Mucosa of gallbladder (tissue), 1 donor: ENCODE measurements at regions not wholly inside any gene's neighbourhood (a gene's known extent, or its start where the extent isn't known, plus 50 kb on each side); places are given as distances from the start of the nearest gene placed in this dataset.

Source experiments
- DNase-seq: peaks from one replicate; pipeline ENCODE4 v3.0.0-alpha.2; 2020; ENCODE audit warnings: low spot score
- donor health status: DM: no; HTN: no; CAD: no.

- DNase-seq, result no peak
Measured at GRCh38 chr10:83037653-83038052, 1101.7 kb upstream of the GHITM start.

GRCh38 chr10:83038631-83039030, 1100.7 kb upstream of the GHITM start:
- no peak for DNase-seq

GRCh38 chr10:83045731-83046130, 1093.6 kb upstream of the GHITM start:
- DNase-seq, result no peak

GRCh38 chr10:83050815-83051214, 1088.5 kb upstream of the GHITM start:
- no peak for DNase-seq

GRCh38 chr10:83062871-83063270, 1076.4 kb upstream of the GHITM start:
- no peak for DNase-seq

GRCh38 chr10:83073472-83073871, 1065.8 kb upstream of the GHITM start:
- no peak for DNase-seq

GRCh38 chr10:83075016-83075814, 1064.1 kb upstream of the GHITM start:
- no peak for DNase-seq

GRCh38 chr10:83075815-83076355, 1063.4 kb upstream of the GHITM start:
- DNase-seq, result no peak

- DNase-seq, result no peak
Measured at GRCh38 chr10:83076443-83076842, 1062.9 kb upstream of the GHITM start.

GRCh38 chr10:83078160-83078559, 1061.1 kb upstream of the GHITM start:
- no peak for DNase-seq

GRCh38 chr10:83078645-83079044, 1060.7 kb upstream of the GHITM start:
- DNase-seq, result no peak

- DNase-seq, result no peak
Measured at GRCh38 chr10:83083831-83084230, 1055.5 kb upstream of the GHITM start.

GRCh38 chr10:83089335-83089734, 1050.0 kb upstream of the GHITM start:
- DNase-seq, result no peak

GRCh38 chr10:83104616-83105015, 1034.7 kb upstream of the GHITM start:
- no peak for DNase-seq

GRCh38 chr10:83108565-83109333, 1030.6 kb upstream of the GHITM start:
- no peak for DNase-seq

- DNase-seq, result no peak
Measured at GRCh38 chr10:83119346-83119745, 1020.0 kb upstream of the GHITM start.

- DNase-seq, result no peak
Measured at GRCh38 chr10:83122336-83122735, 1017.0 kb upstream of the GHITM start.

GRCh38 chr10:83127942-83128575, 1011.2 kb upstream of the GHITM start:
- no peak for DNase-seq

GRCh38 chr10:83140811-83141210, 998.5 kb upstream of the GHITM start:
- DNase-seq, result no peak

GRCh38 chr10:83142074-83142563, 997.2 kb upstream of the GHITM start:
- DNase-seq, result no peak

- DNase-seq, result no peak
Measured at GRCh38 chr10:83144461-83144860, 994.8 kb upstream of the GHITM start.

- no peak for DNase-seq
Measured at GRCh38 chr10:83153714-83154113, 985.6 kb upstream of the GHITM start.
